ENCODE measurements at regions not wholly inside any gene's neighbourhood (a gene's known extent, or its start where the extent isn't known, plus 50 kb on each side); places are given as distances from the start of the nearest gene placed in this dataset.

DNA sequence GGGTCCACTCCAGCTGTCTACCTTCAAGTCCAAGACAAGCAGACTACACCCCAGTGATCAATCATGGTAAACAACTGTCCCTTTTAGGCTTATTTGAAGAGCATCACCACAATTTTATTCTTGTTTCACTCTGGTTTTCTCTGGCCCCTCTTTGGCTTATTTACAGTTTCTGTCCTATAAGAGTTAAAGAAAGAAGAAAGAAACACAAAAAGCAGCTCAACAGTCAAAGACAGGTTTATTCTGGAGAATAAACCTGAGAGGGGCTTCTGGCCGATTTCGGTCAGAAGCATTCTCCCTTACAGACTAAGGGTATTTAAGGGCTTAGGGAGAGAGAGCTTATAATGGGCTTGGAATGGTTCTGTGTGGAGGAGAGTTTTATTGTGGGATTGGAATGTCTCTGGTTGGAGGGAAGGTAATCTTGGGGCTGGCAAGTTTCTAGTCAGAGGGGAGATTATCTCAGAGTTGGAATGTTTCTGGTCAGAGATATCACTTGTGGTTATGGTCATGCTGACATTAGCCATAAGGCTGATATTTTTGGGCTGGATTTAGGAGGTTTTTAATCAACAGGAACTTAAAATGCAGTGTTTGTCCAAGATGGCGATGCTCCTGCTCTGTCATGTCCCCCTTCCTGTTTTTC lies 161.0 kb downstream of the URB2 start:
- Histone ChIP-seq H3K9me3 (ENCODE audit: control extremely low read depth in 1 of 3, control insufficient read depth in 2 of 3, insufficient read depth in 1 of 3, low read length in 2 of 3) (peaks cover 0 to 7% (median 4%) of the 10 kb centered on the region in 3 donors), H3K79me2 (ENCODE audit: control insufficient read depth, insufficient read depth, low read length) (no peaks in the 10 kb centered on the region), H2AFZ (ENCODE audit: insufficient read depth, low read depth, low read length, poor library complexity, severe bottlenecking) (no peak overlapping the region), H3K4me2 (replicated peaks; ENCODE audit: low read depth, low read length, poor library complexity, severe bottlenecking) (no peak overlapping the region), H3K27me3 (replicated peaks in 1 of 4; ENCODE audit: control extremely low read depth in 1 of 4, control insufficient read depth in 3 of 4, insufficient read depth in 4 of 4, low read length in 3 of 4) (no peaks in the 10 kb centered on the region), H4K20me1 (ENCODE audit: control insufficient read depth, insufficient read depth, low read length, poor library complexity, severe bottlenecking) (no peaks in the 10 kb centered on the region), H3K4me1 (ENCODE audit: control insufficient read depth in 2 of 2, insufficient read depth in 2 of 2, low read length in 2 of 2) (no peaks in the 10 kb centered on the region), H3K27ac (ENCODE audit: low read length in 2 of 2) (no peak overlapping the region), H3K4me3 (ENCODE audit: control extremely low read depth in 1 of 5, extremely low read depth in 1 of 5, insufficient read depth in 1 of 5, low read depth in 2 of 5, low read length in 4 of 5) (no peak overlapping the region), H3K9ac (ENCODE audit: low read length) (no peak overlapping the region), H3K36me3 (replicated peaks in 1 of 2; ENCODE audit: control extremely low read depth in 1 of 2, control insufficient read depth in 1 of 2, extremely low read depth in 1 of 2, insufficient read depth in 2 of 2, low read length in 1 of 2) (no peaks in the 10 kb centered on the region)
- Mint-ChIP-seq H3K4me3 (no peak overlapping the region), H3K4me1 (no peaks in the 10 kb centered on the region), H3K27ac (no peak overlapping the region), H3K27me3 (peaks cover 5% of the 10 kb centered on the region), H3K9me3 (ENCODE audit: insufficient read depth) (peaks cover 4% of the 10 kb centered on the region)
- ChIA-PET CTCF (no interaction called here), POLR2A (interaction anchor here (0.5 kb wide), 1 partner anchor 13 kb away, joined by 4 read pairs; no protein-coding TSS in a partner anchor)
- WGBS (ENCODE audit: insufficient coverage): 80% methylated on average over 1 of the region's 3 CpGs
- intact Hi-C loops (cut with micrococcal nuclease): no loop called here
- no peak for DNase-seq
- ATAC-seq (ENCODE audit: low read depth): no peak
- TF ChIP-seq, protein P1, sequence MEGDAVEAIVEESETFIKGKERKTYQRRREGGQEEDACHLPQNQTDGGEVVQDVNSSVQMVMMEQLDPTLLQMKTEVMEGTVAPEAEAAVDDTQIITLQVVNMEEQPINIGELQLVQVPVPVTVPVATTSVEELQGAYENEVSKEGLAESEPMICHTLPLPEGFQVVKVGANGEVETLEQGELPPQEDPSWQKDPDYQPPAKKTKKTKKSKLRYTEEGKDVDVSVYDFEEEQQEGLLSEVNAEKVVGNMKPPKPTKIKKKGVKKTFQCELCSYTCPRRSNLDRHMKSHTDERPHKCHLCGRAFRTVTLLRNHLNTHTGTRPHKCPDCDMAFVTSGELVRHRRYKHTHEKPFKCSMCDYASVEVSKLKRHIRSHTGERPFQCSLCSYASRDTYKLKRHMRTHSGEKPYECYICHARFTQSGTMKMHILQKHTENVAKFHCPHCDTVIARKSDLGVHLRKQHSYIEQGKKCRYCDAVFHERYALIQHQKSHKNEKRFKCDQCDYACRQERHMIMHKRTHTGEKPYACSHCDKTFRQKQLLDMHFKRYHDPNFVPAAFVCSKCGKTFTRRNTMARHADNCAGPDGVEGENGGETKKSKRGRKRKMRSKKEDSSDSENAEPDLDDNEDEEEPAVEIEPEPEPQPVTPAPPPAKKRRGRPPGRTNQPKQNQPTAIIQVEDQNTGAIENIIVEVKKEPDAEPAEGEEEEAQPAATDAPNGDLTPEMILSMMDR (IDR thresholded peaks at IDR 0.05): no peak
- no peak for TF ChIP-seq EZH2 (IDR thresholded peaks at IDR 0.05; ENCODE audit: borderline replicate concordance, insufficient read depth, low read depth, low read length, poor library complexity, severe bottlenecking)

DNA sequence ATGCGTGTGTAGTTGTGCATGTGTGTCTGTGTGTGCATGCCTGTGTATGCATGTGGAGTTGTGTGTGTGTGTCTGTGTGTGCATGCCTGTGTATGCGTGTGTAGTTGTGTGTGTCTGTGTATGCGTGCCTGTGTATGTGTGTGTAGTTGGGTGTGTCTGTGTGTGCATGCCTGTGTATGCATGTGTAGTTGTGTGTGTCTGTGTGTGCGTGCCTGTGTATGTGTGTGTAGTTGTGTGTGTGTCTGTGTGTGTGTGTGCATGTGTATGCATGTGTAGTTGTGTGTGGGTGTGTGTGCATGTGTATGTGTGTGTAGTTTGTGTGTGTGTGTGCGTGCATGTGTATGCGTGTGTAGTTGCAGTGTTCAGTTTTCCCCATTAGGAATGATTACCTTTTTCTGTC lies 162.0 kb downstream of the URB2 start:
- DNase-seq (no peak), ATAC-seq (ENCODE audit: low read depth) (no peak)
- WGBS (ENCODE audit: insufficient coverage): 75% methylated on average over 4 of the region's 6 CpGs
- Mint-ChIP-seq H3K9me3 (ENCODE audit: insufficient read depth) (peaks cover 6% of the 10 kb centered on the region), H3K27me3 (peaks cover 5% of the 10 kb centered on the region), H3K27ac (no peak overlapping the region), H3K4me3 (no peak overlapping the region), H3K4me1 (no peaks in the 10 kb centered on the region)
- no peak overlapping the region for H2AFZ ChIP-seq (ENCODE audit: insufficient read depth, low read depth, low read length, poor library complexity, severe bottlenecking)
- no peaks in the 10 kb centered on the region for H3K36me3 ChIP-seq (replicated peaks in 1 of 2; ENCODE audit: control extremely low read depth in 1 of 2, control insufficient read depth in 1 of 2, extremely low read depth in 1 of 2, insufficient read depth in 2 of 2, low read length in 1 of 2)
- no peaks in the 10 kb centered on the region for H3K4me1 ChIP-seq (ENCODE audit: control insufficient read depth in 2 of 2, insufficient read depth in 2 of 2, low read length in 2 of 2)
- no peak for TF ChIP-seq EZH2 (IDR thresholded peaks at IDR 0.05; ENCODE audit: borderline replicate concordance, insufficient read depth, low read depth, low read length, poor library complexity, severe bottlenecking)
- TF ChIP-seq, protein P1 (IDR thresholded peaks at IDR 0.05): no peak
- intact Hi-C loops (cut with micrococcal nuclease): no loop called here
- peaks cover 0 to 7% (median 4%) of the 10 kb centered on the region in 3 donors for H3K9me3 ChIP-seq (ENCODE audit: control extremely low read depth in 1 of 3, control insufficient read depth in 2 of 3, insufficient read depth in 1 of 3, low read length in 2 of 3)
- CTCF ChIA-PET: no interaction called here
- POLR2A ChIA-PET: interaction anchor here (0.6 kb wide), 1 partner anchor 47 kb away, joined by 9 read pairs; no protein-coding TSS in a partner anchor
- no peaks in the 10 kb centered on the region for H4K20me1 ChIP-seq (ENCODE audit: control insufficient read depth, insufficient read depth, low read length, poor library complexity, severe bottlenecking)
- no peak overlapping the region for H3K9ac ChIP-seq (ENCODE audit: low read length)
- no peaks in the 10 kb centered on the region for H3K79me2 ChIP-seq (ENCODE audit: control insufficient read depth, insufficient read depth, low read length)
- no peak overlapping the region for H3K4me2 ChIP-seq (replicated peaks; ENCODE audit: low read depth, low read length, poor library complexity, severe bottlenecking)
- no peak overlapping the region for H3K27ac ChIP-seq (ENCODE audit: low read length in 2 of 2)
- H3K27me3 ChIP-seq (replicated peaks in 1 of 4; ENCODE audit: control extremely low read depth in 1 of 4, control insufficient read depth in 3 of 4, insufficient read depth in 4 of 4, low read length in 3 of 4): no peaks in the 10 kb centered on the region
- no peak overlapping the region for H3K4me3 ChIP-seq (ENCODE audit: control extremely low read depth in 1 of 5, extremely low read depth in 1 of 5, insufficient read depth in 1 of 5, low read depth in 2 of 5, low read length in 4 of 5)

Data from B cell (primary cell).